K562 (cell line): ENCODE measurements at regions not wholly inside any gene's neighbourhood (a gene's known extent, or its start where the extent isn't known, plus 50 kb on each side); places are given as distances from the start of the nearest gene placed in this dataset.
A peak's percentile ranks its signal among the peaks of the same experiment; 100 is the strongest.

ENCODE experiments used
- BACH1 ChIP-seq: fragments of 200-800 bp; sonication (Bioruptor generic); IDR thresholded peaks from 2 replicates; pipeline ENCODE4 v1.6.1; 2016; ENCODE audit warnings: missing genetic modification characterization, missing compliant biosample characterization
- DNMT1 ChIP-seq: fragments of 450-650 bp; IDR thresholded peaks from 2 replicates; pipeline ENCODE4 v1.6.1; 2016; ENCODE audit warnings: antibody characterized with exemption, mild to moderate bottlenecking
- ELF1 ChIP-seq: fragments of 200-800 bp; sonication (Bioruptor generic); IDR thresholded peaks from 2 replicates; pipeline ENCODE4 v1.6.1; 2016; ENCODE audit warnings: missing genetic modification characterization, missing compliant biosample characterization
- ELK1 ChIP-seq: sonication (generic); formaldehyde crosslinking; IDR thresholded peaks from 2 replicates; pipeline ENCODE4 v1.8.1; 2022; ENCODE audit warnings: missing genetic modification reagents
- GABPA ChIP-seq: fragments of 200-800 bp; sonication (Bioruptor generic); conservative IDR thresholded peaks from 2 replicates; pipeline ENCODE4 v1.6.1; 2016; ENCODE audit warnings: low read depth, missing genetic modification characterization, missing compliant biosample characterization
- GTF2F1 ChIP-seq: IDR thresholded peaks from 2 replicates; pipeline ENCODE4 v1.6.1; 2011; ENCODE audit warnings: low read depth, low read length, improper control_type of control experiment
- HMG20B ChIP-seq: fragments of 250-450 bp; sonication (Bioruptor Pico); IDR thresholded peaks from 2 replicates; pipeline ENCODE4 v1.5.0; 2021; ENCODE audit warnings: mild to moderate bottlenecking
- IFI16 ChIP-seq: fragments of 250-450 bp; sonication (Bioruptor Pico); IDR thresholded peaks from 2 replicates; pipeline ENCODE4 v2.1.2; 2022; ENCODE audit warnings: mild to moderate bottlenecking, inconsistent platforms
- MAFG ChIP-seq: fragments of 450-650 bp; conservative IDR thresholded peaks from 2 replicates; pipeline ENCODE4 v1.6.1; 2016; ENCODE audit warnings: missing genetic modification characterization, missing compliant biosample characterization
- MNT ChIP-seq, 2 experiments: fragments of 450-650 bp; conservative IDR thresholded peaks; 2 replicates each; pipeline ENCODE4 v1.6.1; 2017; ENCODE audit warnings: mild to moderate bottlenecking in 2 of 2, moderate library complexity in 2 of 2
- NFE2L1 ChIP-seq: fragments of 450-650 bp; IDR thresholded peaks from 2 replicates; pipeline ENCODE4 v1.6.1; 2016; ENCODE audit warnings: missing genetic modification characterization, low read depth, mild to moderate bottlenecking, missing compliant biosample characterization, moderate library complexity, borderline replicate concordance
- NFIX ChIP-seq: fragments of 250-450 bp; sonication (Bioruptor Pico); IDR thresholded peaks from 2 replicates; pipeline ENCODE4 v1.4.0; 2020; ENCODE audit warnings: low read depth, mild to moderate bottlenecking, moderate library complexity
- PHF8 ChIP-seq: fragments of 200-600 bp; sonication (generic); IDR thresholded peaks from 2 replicates; pipeline ENCODE4 v1.6.1; 2012; ENCODE audit warnings: mixed run types, mild to moderate bottlenecking, inconsistent platforms, low read length, moderate library complexity, borderline replicate concordance
- STAT6 ChIP-seq: sonication (generic); formaldehyde crosslinking; IDR thresholded peaks from 2 replicates; pipeline ENCODE4 v1.8.1; 2023; ENCODE audit warnings: mild to moderate bottlenecking, missing genetic modification reagents
- SUPT5H ChIP-seq: fragments of 450-650 bp; IDR thresholded peaks from 2 replicates; pipeline ENCODE4 v1.6.1; 2016
- TOE1 ChIP-seq, 2 experiments: fragments of 450-650 bp in 1 of 2; sonication (generic) in 1 of 2; formaldehyde crosslinking in 1 of 2; IDR thresholded peaks; 2 replicates each; pipeline versions ENCODE4 v1.7.1 to v1.8.0; 2016 to 2022; ENCODE audit warnings: borderline replicate concordance in 2 of 2, mild to moderate bottlenecking in 2 of 2, antibody characterized with exemption in 1 of 2, inconsistent platforms in 1 of 2, low read depth in 1 of 2, missing genetic modification reagents in 1 of 2, moderate library complexity in 1 of 2
- ZBTB5 ChIP-seq: fragments of 450-650 bp; IDR thresholded peaks from 2 replicates; pipeline ENCODE4 v1.6.1; 2017; ENCODE audit warnings: antibody characterized with exemption
- ZFP30 ChIP-seq: fragments of 250-450 bp; sonication (Bioruptor Pico); IDR thresholded peaks from 2 replicates; pipeline ENCODE4 v1.8.0; 2022; ENCODE audit warnings: moderate library complexity, mild to moderate bottlenecking, inconsistent platforms, borderline replicate concordance
- ZNF175 ChIP-seq: fragments of 200-800 bp; sonication (Bioruptor generic); IDR thresholded peaks from 2 replicates; pipeline ENCODE4 v1.6.1; 2016; ENCODE audit warnings: low read depth, mild to moderate bottlenecking, missing genetic modification characterization, missing compliant biosample characterization
- ZNF316 ChIP-seq: fragments of 450-650 bp; IDR thresholded peaks from 2 replicates; pipeline ENCODE4 v1.6.1; 2016
- ZNF589 ChIP-seq: fragments of 200-800 bp; sonication (Bioruptor generic); IDR thresholded peaks from 2 replicates; pipeline ENCODE4 v1.6.1; 2016; ENCODE audit warnings: low read depth, missing genetic modification characterization, missing compliant biosample characterization
- ZNF696 ChIP-seq: fragments of 250-450 bp; sonication (Bioruptor Pico); conservative IDR thresholded peaks from 2 replicates; pipeline ENCODE4 v1.4.0; 2020; ENCODE audit warnings: mild to moderate bottlenecking, moderate library complexity

GRCh38 chr6:27020553-27020880, 227.0 kb upstream of the PRSS16 start (continued):
- TF ChIP-seq TOE1 (IDR thresholded peaks at IDR 0.05; ENCODE audit: borderline replicate concordance) (no peak), TOE1 (CRISPR knock-in tag; IDR thresholded peaks at IDR 0.05; ENCODE audit: borderline replicate concordance, low read depth) (no peak), ELK1 (CRISPR knock-in tag) (no peak), SUPT5H (no peak), HMG20B (CRISPR knock-in tag) (no peak), ZNF316 (no peak), ZBTB5 (no peak), NFIX (CRISPR knock-in tag) (no peak), GABPA (tag) (peak; percentile 64; the same call in 1 of the 2 replicates), ZNF589 (CRISPR knock-in tag) (no peak), ZNF175 (CRISPR knock-in tag) (peak; percentile 41; the same call in 1 of the 2 replicates), ZFP30 (CRISPR knock-in tag) (no peak), PHF8 (no peak), ELF1 (tag) (no peak), MNT (conservative IDR thresholded peaks at IDR 0.05) (no peak), GTF2F1 (no peak), MAFG (tag) (no peak), BACH1 (tag) (0 out of 2 replicates have a peak, but pooled peaks have one; percentile 7), NFE2L1 (tag) (no peak), DNMT1 (no peak), IFI16 (no peak), ZNF696 (CRISPR knock-in tag) (no peak), STAT6 (CRISPR knock-in tag) (no peak)
